ENCODE measurements at regions not wholly inside any gene's neighbourhood (a gene's known extent, or its start where the extent isn't known, plus 50 kb on each side); places are given as distances from the start of the nearest gene placed in this dataset.

GRCh38 chr12:125210104-125210755 is 145.0 kb downstream of the AACS start:
- no peak overlapping the region for H3K4me3 ChIP-seq (replicated peaks; ENCODE audit: low read depth, low read length)
- no peak for DNase-seq (ENCODE audit: extremely low read depth, low read depth)
- TF ChIP-seq CTCF (IDR thresholded peaks at IDR 0.05; ENCODE audit: low read depth, low read length, missing control alignments), result no peak

GRCh38 chr12:125211464-125211863 is 146.2 kb downstream of the AACS start:
- no peak for TF ChIP-seq CTCF (IDR thresholded peaks at IDR 0.05; ENCODE audit: low read depth, low read length, missing control alignments)
- no peak for DNase-seq (ENCODE audit: extremely low read depth, low read depth)
- H3K4me3 ChIP-seq (replicated peaks; ENCODE audit: low read depth, low read length), result no peak overlapping the region

- DNase-seq (ENCODE audit: extremely low read depth, low read depth), result no peak
- no peak for TF ChIP-seq CTCF (IDR thresholded peaks at IDR 0.05; ENCODE audit: low read depth, low read length, missing control alignments)
- H3K4me3 ChIP-seq (replicated peaks; ENCODE audit: low read depth, low read length), result no peak overlapping the region
These were observed 149.1 kb downstream of the AACS start for GRCh38 chr12:125214289-125214688.

- H3K4me3 ChIP-seq (replicated peaks; ENCODE audit: low read depth, low read length), result no peak overlapping the region
- DNase-seq (ENCODE audit: extremely low read depth, low read depth), result no peak
- TF ChIP-seq CTCF (IDR thresholded peaks at IDR 0.05; ENCODE audit: low read depth, low read length, missing control alignments), result no peak
These were observed 151.5 kb downstream of the AACS start for GRCh38 chr12:125216756-125217155.

GRCh38 chr12:125217308-125217707 is 152.1 kb downstream of the AACS start:
- H3K4me3 ChIP-seq (replicated peaks; ENCODE audit: low read depth, low read length), result no peak overlapping the region
- DNase-seq (ENCODE audit: extremely low read depth, low read depth), result no peak
- no peak for TF ChIP-seq CTCF (IDR thresholded peaks at IDR 0.05; ENCODE audit: low read depth, low read length, missing control alignments)

GRCh38 chr12:125218952-125219351 is 153.7 kb downstream of the AACS start:
- no peak for DNase-seq (ENCODE audit: extremely low read depth, low read depth)
- TF ChIP-seq CTCF (IDR thresholded peaks at IDR 0.05; ENCODE audit: low read depth, low read length, missing control alignments), result no peak
- no peak overlapping the region for H3K4me3 ChIP-seq (replicated peaks; ENCODE audit: low read depth, low read length)
